ENCODE measurements at regions not wholly inside any gene's neighbourhood (a gene's known extent, or its start where the extent isn't known, plus 50 kb on each side); places are given as distances from the start of the nearest gene placed in this dataset.

DNA sequence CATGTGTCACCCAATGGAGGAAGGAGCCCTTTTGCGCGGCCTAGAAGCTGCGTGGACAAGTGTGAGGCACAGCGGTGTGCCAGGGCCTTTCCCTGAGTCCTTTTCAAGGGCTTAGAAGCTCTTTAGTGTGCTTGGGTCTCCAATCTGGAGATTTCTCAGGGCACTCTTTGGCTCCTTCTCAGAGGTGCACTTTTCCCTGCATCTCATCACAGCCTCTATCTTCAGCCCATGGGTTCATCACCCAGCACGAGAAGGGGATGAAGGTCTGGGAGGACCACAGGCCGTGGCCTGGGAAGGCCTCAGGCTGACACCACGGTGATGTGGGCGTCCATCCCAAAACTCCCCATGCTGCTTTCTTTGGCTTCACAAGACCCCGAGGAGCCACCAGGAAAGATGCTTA lies 233.4 kb downstream of the TEX36 start:
- 93 to 95% methylated on average over 6 to 7 of the region's 9 CpGs for WGBS, 2 donors
- intact Hi-C loops (cut with DNase I): no loop called here
- TF ChIP-seq POLR2A (IDR thresholded peaks at IDR 0.05): no peak
- TF ChIP-seq, protein P1, sequence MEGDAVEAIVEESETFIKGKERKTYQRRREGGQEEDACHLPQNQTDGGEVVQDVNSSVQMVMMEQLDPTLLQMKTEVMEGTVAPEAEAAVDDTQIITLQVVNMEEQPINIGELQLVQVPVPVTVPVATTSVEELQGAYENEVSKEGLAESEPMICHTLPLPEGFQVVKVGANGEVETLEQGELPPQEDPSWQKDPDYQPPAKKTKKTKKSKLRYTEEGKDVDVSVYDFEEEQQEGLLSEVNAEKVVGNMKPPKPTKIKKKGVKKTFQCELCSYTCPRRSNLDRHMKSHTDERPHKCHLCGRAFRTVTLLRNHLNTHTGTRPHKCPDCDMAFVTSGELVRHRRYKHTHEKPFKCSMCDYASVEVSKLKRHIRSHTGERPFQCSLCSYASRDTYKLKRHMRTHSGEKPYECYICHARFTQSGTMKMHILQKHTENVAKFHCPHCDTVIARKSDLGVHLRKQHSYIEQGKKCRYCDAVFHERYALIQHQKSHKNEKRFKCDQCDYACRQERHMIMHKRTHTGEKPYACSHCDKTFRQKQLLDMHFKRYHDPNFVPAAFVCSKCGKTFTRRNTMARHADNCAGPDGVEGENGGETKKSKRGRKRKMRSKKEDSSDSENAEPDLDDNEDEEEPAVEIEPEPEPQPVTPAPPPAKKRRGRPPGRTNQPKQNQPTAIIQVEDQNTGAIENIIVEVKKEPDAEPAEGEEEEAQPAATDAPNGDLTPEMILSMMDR (IDR thresholded peaks at IDR 0.05): no peak

DNA sequence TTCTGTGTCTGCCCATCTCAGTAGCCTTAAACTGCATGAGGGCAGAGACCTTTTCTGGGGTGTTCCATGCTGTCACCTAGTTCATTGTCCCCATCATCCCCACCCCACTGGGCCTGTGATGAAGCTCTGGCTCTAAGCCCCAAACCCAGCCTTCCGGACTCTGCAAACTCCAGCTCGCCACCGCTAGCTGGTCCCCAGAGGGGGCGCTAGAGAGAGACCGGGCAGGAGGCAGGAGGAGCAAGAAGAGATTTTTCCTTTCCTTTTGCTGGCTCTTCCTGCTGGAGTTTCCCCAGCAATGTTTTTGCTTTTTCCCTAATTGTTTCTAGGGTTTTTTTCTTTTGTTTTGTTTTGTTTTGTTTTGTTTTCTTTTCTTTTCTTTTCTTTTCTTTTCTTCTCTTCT lies 234.4 kb downstream of the TEX36 start:
- WGBS, 2 donors: 16 to 37% methylated on average over 5 of the region's 5 CpGs
- Histone ChIP-seq H3K27ac (no peak overlapping the region), H3K27me3 (no peaks in the 10 kb centered on the region), H3K9me3 (no peaks in the 10 kb centered on the region), H3K4me3 (no peak overlapping the region), H3K4me1 (no peaks in the 10 kb centered on the region), H3K36me3 (no peaks in the 10 kb centered on the region)
- intact Hi-C loops (cut with DNase I): no loop called here
- TF ChIP-seq POLR2A (IDR thresholded peaks at IDR 0.05): no peak
- TF ChIP-seq, protein P1 (IDR thresholded peaks at IDR 0.05): peak in 4 of 6 experiments; percentile 10 to 43 (median 22)
- DNase-seq: no peak

More for the DNA sequence above, 233.4 kb downstream of the TEX36 start:
- H3K9me3 ChIP-seq: no peaks in the 10 kb centered on the region
- no peak for DNase-seq
- H3K36me3 ChIP-seq: no peaks in the 10 kb centered on the region
- H3K27ac ChIP-seq: no peak overlapping the region
- no peaks in the 10 kb centered on the region for H3K4me1 ChIP-seq
- H3K4me3 ChIP-seq: no peak overlapping the region
- peaks cover 0 to 9% (median 0%) of the 10 kb centered on the region in 4 donors for H3K27me3 ChIP-seq

DNA sequence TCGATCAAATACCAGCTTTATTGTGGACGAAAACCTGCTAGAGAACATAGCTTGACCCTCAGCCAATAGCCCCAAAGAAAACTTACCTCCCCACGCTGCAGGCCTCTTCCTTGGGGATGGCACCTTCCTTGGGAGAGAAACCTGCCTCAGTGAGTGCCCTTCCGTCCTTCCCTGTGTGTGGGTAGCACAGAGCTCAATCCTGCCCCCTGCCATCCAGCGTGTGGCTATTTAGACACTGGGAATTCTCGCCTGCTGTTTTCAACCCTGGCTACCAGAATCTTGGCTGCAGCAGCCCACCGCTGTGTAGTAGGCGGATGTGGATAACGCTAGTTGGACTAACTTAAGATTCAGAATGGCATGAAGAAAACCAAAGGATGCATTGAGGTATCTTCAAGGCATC lies 238.2 kb downstream of the TEX36 start:
- H3K9me3 ChIP-seq: no peaks in the 10 kb centered on the region
- 80 to 88% methylated on average over 7 to 8 of the region's 9 CpGs for WGBS, 2 donors
- H3K4me1 ChIP-seq: no peaks in the 10 kb centered on the region
- no peak overlapping the region for H3K4me3 ChIP-seq
- intact Hi-C loops (cut with DNase I): no loop called here
- H3K27me3 ChIP-seq: no peaks in the 10 kb centered on the region
- H3K27ac ChIP-seq: no peak overlapping the region
- TF ChIP-seq, protein P1 (IDR thresholded peaks at IDR 0.05): no peak
- TF ChIP-seq POLR2A (IDR thresholded peaks at IDR 0.05): no peak
- no peak for DNase-seq
- H3K36me3 ChIP-seq: no peaks in the 10 kb centered on the region

DNA sequence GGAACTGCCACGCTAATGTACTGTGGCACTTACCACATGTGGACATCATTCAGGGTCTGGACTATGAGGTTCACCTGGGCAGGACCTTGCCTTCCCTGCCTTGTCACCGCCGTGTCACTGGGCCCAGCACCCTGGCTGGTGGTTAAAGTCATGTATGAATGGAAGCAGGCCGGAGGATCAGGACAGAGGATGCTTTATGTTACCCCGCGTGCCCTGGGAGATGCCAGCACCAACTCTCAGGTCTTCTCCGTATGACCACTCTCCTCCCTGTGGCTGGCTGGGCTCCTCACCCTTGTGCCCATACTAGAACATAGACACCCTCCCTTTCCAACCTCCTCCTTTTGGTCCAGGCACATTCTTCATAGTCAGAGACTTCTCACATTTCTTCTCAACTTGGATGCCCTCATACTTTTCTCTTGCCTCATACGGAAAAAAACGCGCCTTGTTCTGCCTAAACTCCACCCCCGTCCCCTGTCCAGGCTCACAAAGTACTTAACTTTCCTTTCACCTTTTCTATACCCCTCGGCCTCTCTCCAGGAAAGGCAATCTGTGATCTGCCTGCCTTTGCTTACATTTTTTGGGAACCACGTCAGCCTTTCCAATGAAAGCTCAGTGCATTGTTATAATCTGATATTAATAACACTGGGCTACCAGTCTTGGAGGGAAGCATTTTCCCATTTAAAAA lies 240.0 kb downstream of the TEX36 start:
- Histone ChIP-seq H3K36me3 (no peaks in the 10 kb centered on the region), H3K4me1 (no peaks in the 10 kb centered on the region), H3K27me3 (peaks cover 0 to 5% (median 0%) of the 10 kb centered on the region in 4 donors), H3K4me3 (no peak overlapping the region), H3K9me3 (no peaks in the 10 kb centered on the region), H3K27ac (no peak overlapping the region)
- DNase-seq: no peak
- WGBS, 2 donors: 44 to 58% methylated on average over 10 to 12 of the region's 13 CpGs
- intact Hi-C loops (cut with DNase I): no loop called here
- TF ChIP-seq, protein P1 (IDR thresholded peaks at IDR 0.05): no peak
- no peak for TF ChIP-seq POLR2A (IDR thresholded peaks at IDR 0.05)

DNA sequence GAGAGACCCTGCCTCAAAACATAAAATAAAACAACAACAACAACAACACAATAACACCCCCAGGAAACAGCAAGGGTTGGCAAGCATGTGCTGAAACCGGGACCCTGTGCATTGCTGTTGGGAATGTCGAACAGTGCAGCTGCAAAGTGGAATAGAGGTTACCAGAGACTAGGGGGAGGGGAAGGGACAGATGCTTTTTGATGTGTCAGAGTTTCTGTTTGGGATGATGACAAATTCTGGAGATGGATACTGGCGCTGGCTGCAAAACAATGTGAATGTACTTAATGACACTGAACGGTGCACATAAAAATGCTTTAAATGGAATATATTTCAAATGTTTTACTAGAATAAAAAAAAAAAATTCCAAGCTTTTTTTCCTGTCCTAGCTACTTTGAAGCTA lies 241.8 kb downstream of the TEX36 start:
- Histone ChIP-seq H3K27me3 (peaks cover 0 to 5% (median 0%) of the 10 kb centered on the region in 4 donors), H3K4me3 (no peak overlapping the region), H3K4me1 (no peaks in the 10 kb centered on the region), H3K36me3 (no peaks in the 10 kb centered on the region), H3K27ac (no peak overlapping the region), H3K9me3 (no peaks in the 10 kb centered on the region)
- WGBS, 2 donors: 35 to 74% methylated on average over 4 of the region's 4 CpGs
- no peak for TF ChIP-seq POLR2A (IDR thresholded peaks at IDR 0.05)
- TF ChIP-seq, protein P1 (IDR thresholded peaks at IDR 0.05): no peak
- DNase-seq: no peak
- intact Hi-C loops (cut with DNase I): no loop called here

Measured in esophagus squamous epithelium (tissue), 5 donors.